ENCODE measurements at regions not wholly inside any gene's neighbourhood (a gene's known extent, or its start where the extent isn't known, plus 50 kb on each side); places are given as distances from the start of the nearest gene placed in this dataset.
"Not testable (repeated sequence)": the region's sequence is repeated elsewhere in the genome, so short reads cannot be mapped to it uniquely, and the experiment has no call there.

- no peak for TF ChIP-seq CTCF (IDR thresholded peaks at IDR 0.05)
- TF ChIP-seq ZFX (IDR thresholded peaks at IDR 0.05; ENCODE audit: borderline replicate concordance), result no peak
- no peak overlapping the region for H3K27ac ChIP-seq
These were observed 251.5 kb upstream of the RASGEF1B start for GRCh38 chr4:81723019-81723884.

- TF ChIP-seq ZFX (IDR thresholded peaks at IDR 0.05; ENCODE audit: borderline replicate concordance) (no peak), CTCF (IDR thresholded peaks at IDR 0.05) (no peak)
- H3K27ac ChIP-seq, result no peak overlapping the region
These were observed 250.7 kb upstream of the RASGEF1B start for GRCh38 chr4:81722290-81722851.

- no peak overlapping the region for H3K27ac ChIP-seq
- no peak for TF ChIP-seq ZFX (IDR thresholded peaks at IDR 0.05; ENCODE audit: borderline replicate concordance)
- TF ChIP-seq CTCF (IDR thresholded peaks at IDR 0.05), result no peak
These were observed 244.1 kb upstream of the RASGEF1B start for GRCh38 chr4:81715757-81716156.

- H3K27ac ChIP-seq, result not testable (repeated sequence)
These were observed 243.7 kb upstream of the RASGEF1B start for GRCh38 chr4:81715357-81715756.

GRCh38 chr4:81714291-81714690, 242.6 kb upstream of the RASGEF1B start:
- no peak overlapping the region for H3K27ac ChIP-seq
- TF ChIP-seq ZFX (IDR thresholded peaks at IDR 0.05; ENCODE audit: borderline replicate concordance), result no peak
- no peak for TF ChIP-seq CTCF (IDR thresholded peaks at IDR 0.05)

GRCh38 chr4:81712714-81713113, 241.0 kb upstream of the RASGEF1B start:
- TF ChIP-seq CTCF (IDR thresholded peaks at IDR 0.05) (no peak), ZFX (IDR thresholded peaks at IDR 0.05; ENCODE audit: borderline replicate concordance) (no peak)
- no peak overlapping the region for H3K27ac ChIP-seq

- no peak overlapping the region for H3K27ac ChIP-seq
These were observed 232.8 kb upstream of the RASGEF1B start for GRCh38 chr4:81704461-81704860.

More at GRCh38 chr4:81704461-81704860, 232.8 kb upstream of the RASGEF1B start:
- TF ChIP-seq CTCF (IDR thresholded peaks at IDR 0.05), result no peak
- no peak for TF ChIP-seq ZFX (IDR thresholded peaks at IDR 0.05; ENCODE audit: borderline replicate concordance)

All from 22Rv1 (cell line).